GM10248 (cell line): ENCODE measurements at regions not wholly inside any gene's neighbourhood (a gene's known extent, or its start where the extent isn't known, plus 50 kb on each side); places are given as distances from the start of the nearest gene placed in this dataset.

Experiments
- CTCF ChIA-PET: fragments of 300-600 bp; sonication (Branson Sonifier 250); formaldehyde crosslinking; extraction: SDS; loops from one replicate; lab custom pipeline; 2021; ENCODE audit warnings: antibody characterized with exemption; lab: Yijun Ruan, JAX
- POLR2A ChIA-PET: fragments of 350-650 bp; sonication (Branson Sonifier 250); formaldehyde crosslinking; extraction: SDS; loops from one replicate; lab custom pipeline; 2020; ENCODE audit warnings: antibody characterized with exemption; lab: Yijun Ruan, JAX
- DNase-seq: peaks from one replicate; pipeline ENCODE4 v3.0.0; 2012; ENCODE audit errors: extremely low spot score
- CTCF ChIP-seq: IDR thresholded peaks from 2 replicates; pipeline ENCODE4 v1.5.1; 2012; ENCODE audit warnings: mild to moderate bottlenecking, low read depth; ENCODE audit errors: extremely low read depth, missing control alignments, control extremely low read depth

GRCh38 chr5:41621420-41621819 is 111.0 kb upstream of the PLCXD3 start:
- ChIA-PET CTCF (interaction anchor here (1.1 to 2.2 kb wide), 3 partner anchors 10 to 12 kb away, joined by 4 to 8 read pairs (median 4); no protein-coding TSS in a partner anchor), POLR2A (no interaction called here)
- no peak for DNase-seq
- TF ChIP-seq CTCF, result no peak

- CTCF ChIA-PET, result interaction anchor here (3.3 kb wide), 1 partner anchor 19 kb away, joined by 11 read pairs; no protein-coding TSS in a partner anchor
- no peak for TF ChIP-seq CTCF
- POLR2A ChIA-PET, result no interaction called here
- DNase-seq, result no peak
Observed at GRCh38 chr5:41617843-41618515, 107.6 kb upstream of the PLCXD3 start.

- DNase-seq, result no peak
- no peak for TF ChIP-seq CTCF
- CTCF ChIA-PET, result no interaction called here
- POLR2A ChIA-PET, result no interaction called here
Observed at GRCh38 chr5:41610386-41610785, 100.0 kb upstream of the PLCXD3 start.

GRCh38 chr5:41600731-41601130 is 90.3 kb upstream of the PLCXD3 start:
- CTCF ChIA-PET, result interaction anchor here (1.5 kb wide), 1 partner anchor 14 kb away, joined by 3 read pairs; no protein-coding TSS in a partner anchor

GRCh38 chr5:41598011-41598410 is 87.6 kb upstream of the PLCXD3 start:
- ChIA-PET POLR2A (no interaction called here), CTCF (no interaction called here)
- no peak for DNase-seq
- no peak for TF ChIP-seq CTCF

More at GRCh38 chr5:41600731-41601130, 90.3 kb upstream of the PLCXD3 start:
- no peak for DNase-seq
- no peak for TF ChIP-seq CTCF
- POLR2A ChIA-PET, result no interaction called here

- TF ChIP-seq CTCF, result no peak
- ChIA-PET POLR2A (no interaction called here), CTCF (interaction anchor here (1.0 to 2.0 kb wide), 3 partner anchors 9 to 18 kb away, joined by 3 to 6 read pairs (median 3); no protein-coding TSS in a partner anchor)
- DNase-seq, result no peak
Observed at GRCh38 chr5:41587668-41588067, 77.3 kb upstream of the PLCXD3 start.
